Dermis blood vessel endothelial cell (primary cell): ENCODE measurements at regions not wholly inside any gene's neighbourhood (a gene's known extent, or its start where the extent isn't known, plus 50 kb on each side); places are given as distances from the start of the nearest gene placed in this dataset.
"Not testable (repeated sequence)": the region's sequence is repeated elsewhere in the genome, so short reads cannot be mapped to it uniquely, and the experiment has no call there.

Experiments
- DNase-seq: peaks from one replicate; pipeline ENCODE4 v3.0.0; 2010

DNA sequence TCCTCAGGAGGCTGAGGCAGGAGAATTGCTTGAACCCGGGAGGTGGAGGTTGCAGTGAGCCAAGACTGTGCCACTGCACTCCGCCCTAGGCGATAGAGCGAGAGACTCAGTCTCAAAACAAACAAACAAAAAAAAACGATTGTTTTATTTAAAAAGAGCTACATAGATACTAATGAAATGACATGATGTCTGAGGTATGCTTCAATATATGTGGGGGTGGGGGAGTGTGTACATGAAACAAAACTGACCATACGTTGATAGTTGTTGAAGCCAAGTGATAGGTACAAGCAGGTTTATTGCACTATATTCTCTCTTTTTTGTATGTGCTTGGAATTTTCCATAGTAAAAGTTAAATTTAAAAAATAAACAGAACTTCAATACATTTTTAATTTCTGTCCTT is 240.1 kb downstream of the TFAP2A start:
- no peak for DNase-seq

DNA sequence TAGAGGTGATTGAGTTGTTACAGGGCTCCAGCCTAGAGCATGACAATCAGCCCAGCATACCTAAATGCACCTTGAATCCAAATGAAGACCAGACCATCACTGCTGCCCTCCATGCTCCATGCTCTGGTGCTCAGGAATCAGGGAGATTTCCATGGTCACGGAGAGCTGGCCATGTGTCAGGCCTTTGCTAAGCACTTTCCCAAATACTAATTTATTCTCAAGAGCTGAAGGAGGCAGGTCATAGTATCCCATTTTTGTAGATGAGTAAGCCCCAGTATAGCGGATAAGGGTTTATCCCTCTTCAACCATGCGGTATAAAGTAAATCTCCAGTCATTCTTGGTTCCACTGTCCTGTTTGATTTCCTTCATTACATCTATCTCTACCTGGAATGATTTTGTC is 240.8 kb downstream of the TFAP2A start:
- no peak for DNase-seq

DNA sequence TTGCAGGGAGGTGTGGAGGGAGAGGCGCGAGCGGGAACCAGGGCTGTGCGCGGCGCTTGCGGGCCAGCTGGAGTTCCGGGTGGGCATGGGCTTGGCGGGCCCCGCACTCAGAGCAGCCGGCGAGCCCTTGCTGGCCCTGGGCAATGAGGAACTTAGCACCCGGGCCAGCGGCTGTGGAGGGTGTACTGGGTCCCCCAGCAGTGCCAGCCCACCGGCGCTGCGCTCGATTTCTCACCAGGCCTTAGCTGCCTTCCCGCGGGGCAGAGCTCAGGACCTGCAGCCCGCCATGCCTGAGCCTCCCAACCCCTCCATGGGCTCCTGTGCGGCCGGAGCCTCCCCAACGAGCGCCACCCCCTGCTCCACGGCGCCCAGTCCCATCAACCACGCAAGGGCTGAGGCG is 243.2 kb downstream of the TFAP2A start:
- DNase-seq, result not testable (repeated sequence)

DNA sequence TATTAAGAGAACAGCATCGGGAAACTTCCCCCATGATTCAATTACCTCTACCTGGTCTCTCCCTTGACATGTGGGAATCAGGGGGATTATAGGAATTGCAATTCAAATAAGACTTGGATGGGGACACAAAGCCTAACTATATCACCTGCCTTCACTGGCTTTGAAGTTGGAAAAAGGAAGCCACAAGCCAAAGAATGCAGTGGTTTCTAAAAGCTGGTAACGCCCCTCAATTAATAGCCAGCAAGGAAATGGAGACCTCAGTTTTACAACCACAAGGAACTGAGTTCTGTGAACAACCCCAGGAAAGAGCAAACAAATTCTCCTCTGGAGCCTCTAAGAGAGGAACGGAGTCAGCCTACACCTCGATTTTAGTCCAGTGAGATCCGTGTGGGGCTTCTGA is 244.1 kb downstream of the TFAP2A start:
- DNase-seq, result no peak

DNA sequence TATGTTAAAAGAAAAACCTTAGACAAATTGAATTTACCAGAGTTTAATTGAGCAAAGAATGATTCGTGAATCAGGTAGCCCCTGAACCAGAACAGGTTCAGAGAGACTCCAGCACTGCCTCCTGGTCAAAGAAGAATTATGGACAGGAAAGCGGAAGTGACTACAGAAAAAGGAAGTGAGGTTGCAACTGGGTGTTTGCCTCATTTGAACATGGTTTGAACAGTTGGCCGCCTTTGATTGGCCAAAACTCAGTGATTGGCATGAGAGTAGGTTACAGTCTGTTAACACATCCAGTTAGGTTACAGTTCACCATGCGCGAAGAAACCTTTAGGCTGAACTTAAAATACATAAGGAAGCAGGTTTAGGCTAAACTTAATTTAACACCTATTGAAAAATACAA is 248.8 kb downstream of the TFAP2A start:
- no peak for DNase-seq

DNA sequence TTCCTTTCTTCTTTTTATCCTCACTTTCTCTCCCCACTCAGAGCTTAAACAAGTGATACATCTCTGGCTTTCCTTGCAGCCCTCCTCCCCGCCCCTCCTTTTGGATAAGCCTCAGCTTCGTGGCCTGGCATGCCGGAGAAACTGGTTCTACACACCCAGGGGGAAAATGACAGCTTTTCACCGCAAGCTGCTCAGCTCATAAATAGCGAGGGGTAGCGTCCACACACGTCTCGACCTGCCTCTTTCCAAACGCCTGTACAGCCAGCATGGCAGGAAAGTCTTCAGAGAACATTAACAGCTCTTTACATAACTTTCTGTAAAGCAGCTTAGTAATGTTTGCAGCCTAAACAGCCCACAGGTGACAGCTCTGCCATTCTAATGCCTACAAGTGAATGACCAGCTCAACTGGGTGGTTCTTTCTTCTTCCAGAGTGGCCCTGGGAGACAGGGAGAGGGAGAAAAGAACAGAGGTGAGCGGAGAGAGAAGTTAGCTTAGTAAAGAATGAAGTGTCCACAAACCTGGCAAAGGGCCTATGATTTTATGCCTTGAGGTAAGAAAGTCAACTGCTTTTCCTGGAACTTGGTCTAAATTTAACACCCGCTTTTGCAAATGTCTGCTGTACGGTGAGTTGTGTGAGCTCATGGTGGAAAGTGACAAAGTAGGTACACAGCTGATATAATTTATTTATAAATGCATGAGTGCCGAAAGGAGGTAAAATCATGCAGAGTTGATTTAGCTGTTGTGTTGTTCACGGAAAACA is 251.5 kb downstream of the TFAP2A start:
- DNase-seq, result no peak

DNA sequence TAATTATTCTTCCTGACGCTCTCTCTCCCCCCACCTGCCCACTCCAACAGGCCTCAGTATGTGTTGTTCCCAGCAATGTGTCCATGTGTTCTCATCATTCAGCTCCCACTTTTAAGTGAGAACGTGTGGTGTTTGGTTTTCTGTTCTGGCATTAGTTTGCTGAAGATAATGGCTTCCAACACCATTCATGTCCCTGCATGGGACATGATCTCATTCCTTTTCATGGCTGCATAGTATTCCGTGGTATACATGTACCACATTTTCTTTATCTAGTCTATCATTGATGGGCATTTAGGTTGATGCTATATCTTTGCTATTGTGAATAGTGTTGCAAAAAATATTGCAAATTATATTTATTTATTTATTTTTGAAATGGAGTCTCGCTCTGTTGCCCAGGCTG is 258.0 kb downstream of the TFAP2A start:
- no peak for DNase-seq

DNA sequence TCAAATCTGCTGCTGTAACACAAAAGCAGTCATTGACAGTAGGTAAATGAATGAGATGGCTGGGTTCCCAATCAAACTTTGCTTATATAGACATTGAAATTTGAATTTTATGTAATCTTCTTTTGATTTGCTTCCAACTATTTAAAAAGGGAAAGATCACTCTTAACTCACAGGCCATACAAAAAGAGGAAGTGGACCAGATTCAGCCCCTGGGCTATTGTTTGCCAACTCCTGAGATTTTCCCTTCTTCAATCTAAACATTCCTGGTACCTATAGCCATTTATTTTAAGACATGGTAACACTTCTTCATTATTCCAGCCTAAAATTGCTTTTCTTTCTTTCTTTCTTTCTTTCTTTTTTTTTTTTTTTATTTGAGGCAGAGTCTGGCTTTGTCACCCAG is 260.6 kb downstream of the TFAP2A start:
- DNase-seq, result no peak

DNA sequence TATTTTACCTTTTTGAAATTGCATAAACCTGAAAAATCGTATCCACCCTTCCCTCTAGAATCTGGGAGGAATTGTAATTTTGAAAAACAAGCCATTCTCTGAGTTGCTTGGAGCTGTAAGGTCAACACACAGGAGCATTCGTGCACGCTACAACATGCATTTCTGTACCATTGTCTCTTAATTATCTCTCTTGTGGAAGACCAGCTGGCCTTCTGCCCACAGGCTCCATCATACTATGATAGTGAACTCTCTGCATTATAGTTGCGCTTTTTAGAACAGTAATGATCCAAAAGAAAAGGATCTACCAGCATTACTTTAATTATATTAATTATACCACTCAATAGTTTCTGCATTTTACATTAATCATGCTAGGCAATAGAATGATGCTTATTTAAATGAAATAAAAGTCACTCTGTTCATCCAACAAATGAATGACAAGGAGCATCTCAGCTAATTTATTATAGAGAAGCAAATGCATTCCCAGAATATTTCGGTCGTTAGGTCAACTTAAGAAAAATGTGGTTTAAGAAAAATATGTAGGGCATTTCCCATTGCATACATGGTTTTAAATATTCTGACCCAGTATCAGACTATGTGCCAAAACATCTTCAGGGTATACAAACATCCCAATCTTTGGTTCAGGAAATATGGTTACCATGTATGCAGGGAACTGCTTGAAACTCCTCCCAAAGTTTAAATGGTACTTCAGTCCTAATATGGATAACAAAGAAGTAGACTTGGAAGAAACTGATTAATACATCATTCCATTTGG is 263.5 kb downstream of the TFAP2A start:
- no peak for DNase-seq

DNA sequence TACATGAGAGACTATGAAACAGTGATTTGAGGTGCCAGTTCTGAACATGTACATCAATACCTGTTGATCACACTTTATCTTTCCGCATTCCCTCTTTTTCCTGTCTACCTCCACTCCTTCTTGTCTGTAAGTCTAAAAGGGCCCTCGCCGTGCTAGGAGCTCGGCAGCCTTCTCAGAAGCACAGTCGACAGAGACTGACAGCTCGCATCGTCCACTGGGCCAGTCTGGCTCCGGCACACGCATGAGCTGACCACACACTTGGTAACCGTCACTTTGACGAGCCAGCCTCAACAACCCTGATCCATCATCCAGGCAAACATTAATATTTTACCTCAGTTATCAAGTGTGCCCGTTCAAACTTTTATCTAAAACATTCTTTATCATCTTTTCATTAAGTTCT is 265.3 kb downstream of the TFAP2A start:
- no peak for DNase-seq

DNA sequence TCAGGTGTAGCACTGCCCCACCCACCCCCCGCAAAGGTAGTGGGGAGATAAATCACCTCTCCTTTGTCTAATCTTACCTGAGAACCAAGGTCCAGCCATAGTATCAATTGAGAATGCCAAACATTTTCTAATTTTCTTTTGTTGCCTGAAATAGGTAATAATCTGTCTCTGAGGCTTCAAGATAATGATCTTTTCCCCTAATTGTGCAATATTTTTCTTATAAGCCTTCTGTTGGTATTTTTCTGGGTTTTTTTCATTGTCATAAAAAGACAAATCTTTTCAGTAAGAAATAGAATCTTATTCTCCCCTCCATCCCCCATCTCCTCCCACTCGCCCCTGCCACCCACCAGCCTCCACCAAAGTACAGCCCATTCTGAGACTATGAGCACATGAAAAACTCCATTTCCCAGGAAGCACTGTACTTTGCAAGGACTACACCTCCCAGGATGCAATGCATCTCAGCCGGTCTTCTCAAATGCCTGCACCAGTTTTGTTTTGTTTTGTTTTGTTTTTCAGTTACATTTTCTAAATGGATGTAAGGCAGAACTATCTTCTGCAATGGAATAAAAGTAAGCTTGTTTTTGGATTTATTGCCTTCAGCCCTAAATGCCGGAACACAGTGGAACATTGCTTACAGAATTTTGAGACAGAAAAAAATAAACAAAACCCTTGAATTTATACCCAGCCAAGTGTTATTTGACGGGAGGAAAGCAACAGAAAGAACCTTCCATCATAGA is 268.0 kb downstream of the TFAP2A start:
- no peak for DNase-seq

DNA sequence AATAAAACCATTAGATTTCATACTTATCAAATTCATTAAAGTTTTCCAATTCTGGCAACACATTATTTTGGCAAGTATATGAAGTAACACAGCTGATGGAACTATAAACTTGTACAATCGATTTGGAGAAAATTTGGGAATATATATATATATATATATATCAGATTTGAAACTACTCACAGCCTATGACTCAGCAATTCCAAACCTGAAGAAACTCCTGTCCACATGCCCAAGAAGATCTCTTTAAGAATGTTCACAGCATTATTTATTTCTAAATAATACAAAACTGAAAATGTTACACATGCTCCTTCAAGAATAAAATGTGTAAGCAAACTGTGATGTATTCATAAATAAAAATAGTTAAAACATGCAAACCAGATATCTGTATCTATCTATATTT is 270.1 kb downstream of the TFAP2A start:
- DNase-seq, result no peak

DNA sequence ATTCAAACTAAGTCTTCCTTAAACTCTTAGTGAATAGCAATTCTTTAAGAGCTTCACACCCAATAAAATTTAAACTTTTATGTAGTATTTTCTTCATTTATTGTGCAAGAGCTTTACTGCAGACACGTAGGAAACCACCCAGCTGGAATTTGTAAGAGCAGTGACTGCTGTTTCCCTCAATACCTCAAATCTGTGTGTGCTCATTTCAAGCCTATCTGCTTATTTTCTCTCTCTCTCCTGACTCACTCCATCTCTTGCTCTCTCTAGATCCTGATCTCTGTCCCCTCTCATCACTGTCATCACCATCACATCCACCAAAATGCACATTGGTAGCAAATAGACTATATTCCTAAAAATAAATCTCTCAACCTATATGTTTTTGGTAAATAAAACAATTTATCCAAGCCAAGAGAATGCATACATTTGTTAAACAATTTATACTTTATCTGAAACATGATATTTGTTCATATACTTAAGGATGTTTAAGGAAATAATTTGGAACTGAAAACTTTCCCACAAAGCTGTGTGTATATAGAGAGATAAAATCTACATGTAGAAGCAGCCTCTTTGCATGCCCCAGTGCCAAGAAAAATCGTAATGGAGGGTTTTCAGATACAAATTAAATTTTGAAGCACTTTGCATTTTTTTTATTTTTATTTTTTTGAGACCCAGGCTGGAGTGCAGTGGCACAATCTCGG is 273.0 kb downstream of the TFAP2A start:
- DNase-seq, result no peak

DNA sequence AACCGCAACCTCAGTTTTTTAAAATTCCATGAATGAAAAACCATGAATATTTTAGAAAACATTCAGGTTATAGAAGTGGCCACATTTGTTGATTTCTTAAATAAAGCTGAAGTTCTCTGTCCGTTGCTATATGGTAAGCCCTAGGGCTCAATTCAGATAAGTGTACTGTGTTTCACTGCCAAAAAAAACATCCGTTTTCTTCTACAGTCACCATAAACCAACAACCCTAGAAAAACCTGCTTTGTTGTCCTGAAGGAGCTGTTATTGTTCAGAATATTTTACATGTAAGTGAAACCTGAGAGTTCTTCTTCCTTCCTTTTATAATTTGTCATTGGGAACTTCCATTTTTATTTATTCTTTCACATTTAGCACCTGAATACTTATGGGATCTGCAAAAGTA is 274.1 kb downstream of the TFAP2A start:
- DNase-seq, result peak; percentile 14

DNA sequence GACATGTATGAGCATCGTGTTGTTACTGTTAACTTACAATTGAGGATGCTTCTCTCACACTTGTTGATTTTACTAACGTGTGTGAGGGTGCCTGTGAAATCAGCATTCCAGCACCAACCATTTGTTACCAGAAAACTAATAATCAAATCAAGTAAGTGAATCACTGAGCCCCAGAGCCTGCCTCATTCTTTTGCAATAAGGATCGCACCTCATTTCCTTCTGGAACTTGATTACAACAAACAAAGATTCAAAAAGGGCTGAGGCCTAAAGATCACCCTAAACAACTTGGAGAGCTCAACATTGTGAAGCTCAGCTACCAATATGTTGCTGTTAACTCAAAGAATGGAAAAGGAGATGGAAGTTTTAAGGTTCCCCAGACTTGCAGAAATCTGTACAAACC is 274.7 kb downstream of the TFAP2A start:
- no peak for DNase-seq

DNA sequence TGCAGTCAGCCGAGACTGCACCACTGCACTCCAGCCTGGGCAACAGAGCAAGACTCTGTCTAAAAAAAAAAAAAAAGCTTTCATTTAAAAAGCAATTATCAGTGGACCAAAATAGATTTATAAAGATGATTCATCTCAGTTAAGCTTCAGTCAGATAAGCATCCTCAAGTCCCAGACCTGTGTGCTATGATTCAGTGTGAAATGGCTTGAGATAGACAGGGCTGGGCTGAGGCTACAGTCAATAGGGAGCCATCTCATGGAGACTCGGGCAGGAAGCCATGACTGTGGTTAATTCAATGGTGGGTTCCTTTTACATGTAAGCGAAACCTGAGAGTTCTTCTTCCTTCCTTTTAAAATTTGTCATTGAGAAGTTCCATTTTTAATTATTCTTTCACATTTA is 276.0 kb downstream of the TFAP2A start:
- no peak for DNase-seq

DNA sequence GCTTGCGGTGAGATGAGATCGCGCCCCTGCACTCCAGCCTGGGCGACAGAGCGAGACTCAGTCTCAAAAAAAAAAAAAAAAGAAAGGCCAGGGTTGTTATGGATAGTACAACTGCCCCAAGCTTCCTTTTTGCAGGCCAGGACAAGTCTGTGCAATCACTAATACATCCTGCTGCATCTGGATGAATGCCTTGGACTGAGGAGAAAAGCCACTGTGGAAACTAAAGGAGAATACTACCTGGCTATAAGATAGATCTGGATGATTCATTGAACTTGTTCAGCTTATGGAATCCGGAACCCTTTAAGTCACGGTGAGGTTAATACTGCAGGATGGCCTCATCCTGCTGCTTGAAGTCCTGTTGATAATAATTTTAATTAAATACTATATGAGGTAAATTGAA is 278.2 kb downstream of the TFAP2A start:
- no peak for DNase-seq

DNA sequence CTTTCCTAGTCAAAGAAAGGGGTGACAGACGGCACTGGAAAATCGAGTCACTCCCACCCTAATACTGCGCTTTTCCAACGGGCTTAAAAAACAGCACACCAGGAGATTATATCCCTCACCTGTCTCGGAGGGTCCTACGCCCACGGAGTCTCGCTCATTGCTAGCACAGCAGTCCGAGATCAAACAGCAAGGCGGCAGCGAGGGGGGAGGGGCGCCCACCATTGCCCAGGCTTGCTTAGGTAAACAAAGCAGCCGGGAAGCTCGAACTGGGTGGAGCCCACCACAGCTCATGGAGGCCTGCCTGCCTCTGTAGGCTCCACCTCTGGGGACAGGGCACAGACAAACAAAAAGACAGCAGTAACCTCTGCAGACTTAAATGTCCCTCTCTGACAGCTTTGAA is 280.7 kb downstream of the TFAP2A start:
- DNase-seq, result not testable (repeated sequence)

DNA sequence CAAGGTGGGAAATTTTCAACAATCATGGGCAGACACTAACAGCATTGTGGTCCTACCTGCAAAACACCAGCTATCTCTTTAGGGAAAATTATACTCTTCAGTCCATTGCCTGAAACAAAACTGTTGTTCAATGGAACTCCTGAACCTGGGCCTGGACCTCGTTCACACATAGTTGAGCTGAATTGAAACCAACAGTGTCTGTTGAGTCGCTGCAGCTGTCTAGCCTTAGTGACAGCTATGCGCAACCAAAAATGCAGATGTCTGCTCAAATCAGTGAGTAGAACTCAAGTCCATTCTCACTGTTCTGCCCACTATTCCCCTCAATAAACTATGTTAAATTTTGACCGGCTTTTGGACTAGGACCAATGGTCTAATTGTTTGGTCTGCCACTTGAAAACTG is 286.2 kb downstream of the TFAP2A start:
- DNase-seq, result no peak

DNA sequence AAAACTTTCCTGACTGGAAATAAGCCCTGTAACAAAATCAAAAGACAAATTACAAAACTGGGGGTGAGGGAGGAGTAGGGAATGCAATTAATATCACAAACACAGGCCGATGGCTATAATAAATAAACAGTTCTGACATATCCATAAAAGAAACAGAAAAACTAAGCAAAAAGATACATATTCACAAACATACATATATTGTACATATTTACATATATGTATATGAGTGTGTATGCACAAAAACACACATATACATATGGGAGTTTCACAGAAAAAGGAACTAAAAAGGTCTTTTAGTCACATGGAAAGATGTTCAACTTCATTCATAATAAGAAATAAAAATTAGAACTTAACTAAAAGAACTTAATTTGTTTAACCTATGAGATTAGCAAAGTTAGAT is 292.7 kb downstream of the TFAP2A start:
- no peak for DNase-seq

DNA sequence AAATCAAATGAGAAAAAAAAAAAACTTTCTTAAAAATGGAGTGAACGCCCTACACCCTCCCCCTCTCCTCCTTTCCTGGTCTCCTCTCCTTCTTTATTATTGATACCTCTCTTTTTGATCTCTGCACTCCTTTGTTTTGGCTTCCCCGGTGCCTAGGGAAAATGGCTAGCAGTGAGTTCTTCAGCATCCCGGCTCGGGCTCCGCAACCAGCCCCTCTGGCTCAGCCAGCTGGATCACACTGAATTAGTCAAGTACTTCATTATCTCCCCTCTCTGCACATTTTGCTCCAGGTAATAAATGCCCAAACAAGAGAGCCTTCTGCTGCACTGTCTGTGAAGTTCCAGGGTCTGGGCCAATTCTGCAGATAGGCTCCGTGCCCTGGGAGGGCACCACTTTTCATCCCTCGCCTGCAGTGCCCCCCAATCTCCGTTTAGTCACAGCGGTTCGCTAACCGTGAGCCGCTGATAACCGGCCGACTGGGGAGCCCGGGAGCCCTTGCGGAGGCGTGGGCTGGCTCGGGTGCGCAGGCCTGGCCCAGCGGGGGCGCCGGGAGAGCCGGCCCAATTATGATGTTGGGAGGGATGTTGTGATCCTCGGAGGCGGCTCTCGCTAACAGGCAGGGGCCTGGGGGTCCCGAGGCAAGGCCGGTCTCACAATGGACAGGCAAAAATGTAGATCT is 301.9 kb downstream of the TFAP2A start:
- DNase-seq, result no peak

DNA sequence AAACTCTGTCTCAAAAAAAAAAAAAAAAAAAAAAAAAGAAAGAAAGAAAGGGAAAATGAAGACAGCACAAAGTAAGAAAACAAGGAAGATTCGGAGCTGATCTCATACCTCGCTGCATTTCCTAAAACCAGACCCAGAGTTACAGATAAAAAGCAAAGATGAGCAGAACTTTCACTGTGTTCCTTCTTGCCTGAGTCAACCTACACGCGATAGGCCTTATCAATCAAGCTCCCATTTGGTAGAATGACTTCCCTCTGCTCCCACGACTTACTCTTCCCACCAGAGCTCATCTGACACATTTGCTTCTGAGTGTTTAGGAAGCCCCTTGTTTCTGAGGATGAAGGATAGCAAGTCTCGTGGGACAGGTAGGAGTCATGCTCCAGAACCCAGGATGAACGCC is 302.9 kb downstream of the TFAP2A start:
- no peak for DNase-seq
